Testis (tissue), 2 donors: ENCODE measurements at regions not wholly inside any gene's neighbourhood (a gene's known extent, or its start where the extent isn't known, plus 50 kb on each side); places are given as distances from the start of the nearest gene placed in this dataset.

Experiments used
- CTCF ChIP-seq, 3 experiments: fragments of 450-650 bp in 2 of 3; fragments of 200-600 bp in 1 of 3; sonication (generic) in 1 of 3; IDR thresholded peaks; one replicate each; pipeline ENCODE4 v1.5.1; 2016 to 2019; ENCODE audit warnings: antibody characterized with exemption in 3 of 3, mild to moderate bottlenecking in 2 of 3, moderate library complexity in 1 of 3
- POLR2A ChIP-seq: fragments of 450-650 bp; IDR thresholded peaks from one replicate; pipeline ENCODE4 v1.6.1; 2017; ENCODE audit warnings: antibody characterized with exemption, mild to moderate bottlenecking, moderate library complexity

GRCh38 chr1:83770319-83770661, 228.6 kb downstream of the TTLL7 start:
- TF ChIP-seq POLR2A (no peak), CTCF (IDR thresholded peaks at IDR 0.05) (no peak)
